GM12873 (cell line): ENCODE measurements at regions not wholly inside any gene's neighbourhood (a gene's known extent, or its start where the extent isn't known, plus 50 kb on each side); places are given as distances from the start of the nearest gene placed in this dataset.

ENCODE experiments used
- CTCF ChIP-seq: IDR thresholded peaks from 2 replicates; pipeline ENCODE4 v1.5.1; 2012; ENCODE audit warnings: low read depth, mild to moderate bottlenecking, moderate library complexity, low read length, control low read depth; ENCODE audit not compliant: insufficient read depth; ENCODE audit errors: missing control alignments

DNA sequence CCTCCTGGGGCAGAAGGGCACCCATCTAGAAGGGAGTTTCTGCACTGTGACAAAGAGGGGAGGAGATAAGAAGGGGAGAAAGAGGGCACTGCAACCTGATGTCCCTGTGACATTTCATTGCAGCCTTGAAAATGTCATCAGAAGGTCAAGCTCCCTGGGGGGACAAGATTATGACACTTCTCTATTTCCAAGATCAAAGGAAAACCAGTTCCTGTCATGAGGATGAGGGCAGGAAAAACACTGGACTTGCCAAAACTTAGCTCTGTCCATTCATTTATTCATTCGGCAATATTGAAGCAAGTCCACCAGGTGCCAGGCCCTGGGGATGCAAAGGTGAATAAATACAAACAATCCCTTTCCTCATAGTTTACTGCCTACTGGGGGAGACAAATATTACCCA, 138.4 kb upstream of the CDKN3 start:
- no peak for TF ChIP-seq CTCF

GRCh38 chr14:54259821-54260220, 137.0 kb upstream of the CDKN3 start:
- no peak for TF ChIP-seq CTCF

DNA sequence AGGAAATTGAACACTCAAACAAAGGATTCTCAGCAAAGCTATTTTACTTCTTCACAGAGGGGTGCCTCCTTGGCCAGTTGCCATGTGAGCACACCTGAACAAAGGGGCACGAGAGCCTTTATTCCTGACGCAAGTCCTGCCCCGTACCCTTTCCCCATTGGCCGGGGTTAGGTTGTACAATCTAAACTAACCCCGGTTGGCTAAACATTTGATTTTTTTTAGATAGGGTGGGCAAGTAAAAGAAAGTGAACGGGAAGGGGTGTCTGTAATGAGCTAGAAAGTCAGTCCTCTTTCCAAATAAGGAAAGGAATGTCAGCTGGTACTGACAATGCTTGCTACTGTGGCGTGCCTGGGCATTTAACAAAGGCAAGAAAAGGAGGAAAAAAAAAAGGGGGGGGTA, 135.5 kb upstream of the CDKN3 start:
- no peak for TF ChIP-seq CTCF

DNA sequence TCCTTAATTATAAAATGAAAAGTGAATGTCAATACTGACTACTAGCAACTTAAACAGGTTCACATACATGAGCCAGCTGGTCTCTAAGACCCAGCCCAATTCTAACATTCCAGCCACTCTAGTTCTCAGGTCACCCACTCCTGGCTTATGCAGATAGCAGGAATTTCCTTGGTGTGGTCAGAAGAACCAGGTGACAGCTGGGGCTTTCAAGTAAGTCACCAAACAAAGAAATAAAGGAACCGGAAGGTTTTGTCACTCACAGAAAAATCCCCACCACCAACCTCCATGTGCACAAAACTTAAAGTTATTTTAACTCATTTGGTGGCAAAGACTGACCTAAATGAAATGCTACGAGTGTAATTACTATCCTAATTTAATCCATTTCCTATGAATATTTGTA, 129.6 kb upstream of the CDKN3 start:
- no peak for TF ChIP-seq CTCF

- no peak for TF ChIP-seq CTCF
These were observed 120.6 kb upstream of the CDKN3 start for GRCh38 chr14:54275997-54276725.

- no peak for TF ChIP-seq CTCF
These were observed 118.7 kb upstream of the CDKN3 start for GRCh38 chr14:54278087-54278486.

- TF ChIP-seq CTCF, result no peak
These were observed 118.0 kb upstream of the CDKN3 start for GRCh38 chr14:54278665-54279295.
